ENCODE measurements at regions not wholly inside any gene's neighbourhood (a gene's known extent, or its start where the extent isn't known, plus 50 kb on each side); places are given as distances from the start of the nearest gene placed in this dataset.

DNA sequence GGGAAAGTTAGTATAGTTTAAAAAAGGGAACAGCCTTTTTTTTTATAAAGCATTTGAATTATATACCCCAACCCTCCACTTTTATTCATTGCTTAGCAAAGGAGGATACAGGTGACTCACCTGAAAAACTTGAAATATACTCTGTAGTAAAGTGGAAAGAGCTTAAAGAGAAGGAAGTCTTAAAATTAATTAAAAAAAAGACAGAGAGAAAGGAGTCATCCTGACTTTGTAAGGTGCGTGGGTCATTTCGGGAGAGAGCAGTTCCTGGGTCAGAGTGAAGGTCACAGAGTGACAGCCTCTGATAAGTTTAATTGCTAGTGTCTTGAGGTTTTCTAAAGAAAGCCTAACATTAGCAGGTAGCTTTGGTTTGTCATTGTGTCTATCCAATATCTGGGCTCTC lies 310.3 kb downstream of the KLF5 start:
- no peak for DNase-seq

DNA sequence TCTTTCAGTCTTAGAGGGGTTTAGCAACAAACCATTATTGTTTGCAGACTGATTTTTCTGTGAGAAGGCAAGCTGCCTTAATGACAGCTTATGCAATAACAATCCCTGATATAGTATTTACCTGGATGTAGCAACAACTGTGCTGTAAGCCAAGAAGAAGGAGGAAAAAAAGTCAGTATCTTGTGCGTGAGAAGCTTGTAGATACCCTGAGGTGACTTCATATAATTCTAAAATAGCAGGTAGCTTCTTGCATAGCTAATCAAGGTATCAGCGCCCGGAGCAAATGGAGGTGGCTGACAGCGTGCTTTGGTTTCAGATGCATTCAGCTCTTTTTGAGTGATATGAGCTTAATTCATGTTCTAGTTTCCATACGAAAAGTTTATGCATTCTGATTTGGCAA lies 309.8 kb downstream of the KLF5 start:
- no peak for DNase-seq

DNA sequence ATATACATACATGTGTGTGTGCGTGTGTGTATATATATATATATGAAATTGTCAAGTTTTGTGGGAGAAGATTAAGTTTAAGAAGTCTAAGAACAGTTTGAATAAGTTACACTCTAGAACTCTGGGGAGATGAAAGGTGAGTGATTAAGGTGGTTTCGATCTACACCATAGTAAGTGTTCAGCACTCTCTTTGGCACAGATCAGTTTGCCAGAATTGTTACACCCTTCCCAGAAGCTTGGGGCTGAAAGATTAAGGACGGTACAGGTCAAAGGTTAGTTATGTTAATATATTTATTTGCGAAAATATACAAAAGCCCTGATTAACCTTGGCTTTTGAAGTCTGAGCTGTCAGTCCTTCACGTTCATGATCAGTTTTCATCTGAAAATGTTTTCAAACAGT lies 309.1 kb downstream of the KLF5 start:
- no peak for DNase-seq

DNA sequence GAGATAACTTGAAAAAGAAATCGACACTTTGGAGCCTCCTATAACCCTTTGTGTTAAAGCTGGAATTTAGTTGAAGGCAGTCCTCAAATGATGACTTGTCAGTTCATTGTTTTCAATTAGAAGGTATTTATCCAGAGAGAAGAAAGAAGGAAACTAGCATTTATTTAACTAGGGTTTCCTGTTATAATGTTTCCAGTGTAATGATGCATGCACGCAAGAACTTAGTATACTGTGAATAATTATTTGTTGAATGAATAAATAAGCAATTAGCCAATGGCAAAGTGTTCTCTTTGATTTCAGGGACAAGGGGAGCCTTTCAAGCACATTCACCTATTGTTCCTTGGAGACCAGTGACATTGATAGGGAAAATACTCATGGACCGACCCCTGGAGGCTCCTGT lies 307.4 kb downstream of the KLF5 start:
- DNase-seq = no peak

DNA sequence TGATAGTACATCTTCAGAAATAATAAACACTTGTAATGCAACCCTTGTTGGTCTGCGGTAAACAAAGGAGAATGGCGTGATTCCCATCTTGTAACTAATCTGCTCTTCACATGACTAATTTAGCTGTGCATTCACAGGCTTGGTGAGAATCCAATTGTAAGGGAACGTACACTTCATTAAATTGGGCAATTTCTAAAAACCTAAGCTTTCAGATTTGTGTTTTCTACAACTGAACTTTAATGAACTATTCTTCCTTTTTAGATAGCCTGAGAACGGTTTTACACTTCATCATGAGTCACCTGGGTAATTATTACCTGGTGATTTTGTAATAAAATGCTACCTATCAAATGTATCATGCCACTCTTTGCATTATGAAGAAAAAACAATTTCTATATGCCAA lies 306.9 kb downstream of the KLF5 start:
- DNase-seq = no peak

DNA sequence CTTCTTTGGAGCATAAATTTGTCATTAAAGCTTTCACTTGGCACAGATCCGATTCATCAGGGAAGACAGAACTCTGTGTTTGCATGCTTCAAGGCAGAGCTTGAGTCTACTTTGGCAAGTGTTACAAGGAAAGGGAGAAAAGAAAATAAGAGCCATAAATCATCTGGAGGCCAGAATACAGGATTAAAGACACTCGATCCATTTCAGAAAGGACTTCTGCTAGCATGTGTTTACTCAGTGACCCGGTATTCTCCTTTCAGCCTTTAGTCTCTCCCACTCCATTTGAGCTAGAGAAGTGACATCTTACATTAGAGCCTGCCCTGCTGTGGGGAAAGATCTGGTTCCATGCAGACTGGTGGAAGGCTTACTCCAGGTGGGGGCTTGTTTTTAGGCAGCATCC lies 306.4 kb downstream of the KLF5 start:
- peak; percentile 77 for DNase-seq

DNA sequence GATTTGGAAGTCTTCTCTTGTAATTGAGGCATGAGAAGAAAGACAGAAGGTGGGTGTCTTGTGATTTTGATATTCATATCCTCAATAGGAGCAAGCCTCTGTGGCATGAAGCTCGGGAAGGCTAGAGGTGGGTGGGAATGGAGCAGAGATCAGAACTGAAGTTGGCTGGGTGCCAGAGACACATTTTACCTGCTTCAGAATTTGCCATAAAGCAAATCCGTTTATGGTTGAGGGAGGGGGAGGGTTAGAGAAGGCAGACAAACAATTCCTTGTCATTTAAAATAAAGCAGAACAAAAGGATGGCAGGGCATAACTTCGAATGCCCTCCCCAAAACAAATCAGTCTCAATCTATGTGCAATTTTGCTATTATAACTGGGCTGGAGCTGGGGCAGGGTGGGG lies 305.9 kb downstream of the KLF5 start:
- no peak for DNase-seq

DNA sequence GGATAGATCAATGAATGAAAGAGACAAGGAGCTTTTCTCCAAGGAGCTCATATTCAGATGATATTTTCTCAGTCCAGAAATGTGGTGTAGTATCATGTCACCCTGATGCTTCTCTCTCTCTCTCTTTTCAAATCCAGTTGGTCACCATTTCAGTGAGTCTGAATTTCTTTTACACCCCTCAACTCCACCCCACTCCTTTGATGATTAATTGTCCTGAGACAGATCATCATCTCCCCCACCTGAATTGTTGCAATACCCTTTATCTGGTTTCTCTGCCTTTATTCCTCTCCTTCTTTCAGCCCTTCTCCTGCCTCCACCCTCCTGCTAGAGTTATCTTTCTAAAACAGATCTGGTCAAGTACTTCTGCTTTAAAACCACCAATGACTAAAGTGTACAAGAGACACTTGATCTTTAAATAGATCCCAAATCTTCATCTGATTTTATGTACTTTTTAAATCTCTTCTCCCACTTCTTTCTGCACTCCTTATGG lies 299.8 kb downstream of the KLF5 start:
- no peak for DNase-seq

DNA sequence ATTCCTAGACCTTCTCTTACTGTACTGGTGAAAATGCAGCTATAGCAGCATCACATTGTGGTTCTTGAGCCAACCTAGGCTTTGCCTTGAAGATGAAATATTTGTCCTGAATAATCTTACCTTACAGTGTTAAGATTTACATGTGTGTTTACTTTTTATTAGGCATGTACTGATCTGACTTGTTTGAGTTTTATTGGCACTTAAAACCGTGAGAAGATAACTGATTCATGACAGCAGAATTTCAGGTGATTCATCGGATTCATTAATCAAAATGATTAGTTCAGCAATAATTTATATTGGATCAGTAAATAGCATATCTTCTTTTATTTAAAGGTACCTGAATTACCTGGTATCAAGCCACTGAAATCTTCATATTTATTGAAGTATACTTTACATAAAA lies 296.3 kb downstream of the KLF5 start:
- DNase-seq = no peak

DNA sequence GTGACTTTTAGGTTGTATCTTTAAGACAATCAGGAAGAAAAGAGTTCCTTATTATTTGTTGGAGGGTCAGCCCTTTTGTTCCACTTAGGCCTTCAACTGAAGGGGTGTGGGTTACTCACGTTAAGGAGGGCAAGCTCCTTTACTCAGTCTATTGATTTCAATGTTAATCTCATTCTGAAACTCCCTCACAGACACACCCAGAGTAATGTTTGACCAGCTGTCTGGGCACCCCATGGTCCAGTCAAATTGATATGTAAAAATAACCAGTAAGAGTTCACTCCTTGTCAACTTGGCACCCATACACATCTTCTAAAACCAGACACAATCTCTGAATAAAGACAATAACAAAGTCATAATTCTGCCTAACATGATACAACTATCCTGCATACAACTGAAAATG lies 292.9 kb downstream of the KLF5 start:
- no peak for DNase-seq

DNA sequence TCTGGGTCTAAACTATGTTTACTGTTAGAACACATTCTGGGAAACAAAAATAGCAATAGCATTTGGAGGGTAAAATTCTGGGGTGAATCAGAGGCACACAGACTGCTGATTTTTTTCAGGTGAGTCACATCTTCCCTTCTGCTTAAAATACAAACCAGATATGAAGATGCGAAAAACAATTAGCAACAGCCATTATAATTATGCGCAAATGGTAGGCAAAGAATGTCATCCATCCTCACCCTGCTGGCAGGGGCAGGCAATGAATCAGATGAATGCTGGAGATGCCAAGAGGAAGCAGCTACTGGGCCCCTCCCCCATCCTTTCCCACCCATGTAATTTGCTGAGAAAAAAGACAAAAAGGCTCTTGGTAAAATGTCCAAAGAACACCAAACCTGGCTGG lies 282.9 kb downstream of the KLF5 start:
- DNase-seq = no peak

DNA sequence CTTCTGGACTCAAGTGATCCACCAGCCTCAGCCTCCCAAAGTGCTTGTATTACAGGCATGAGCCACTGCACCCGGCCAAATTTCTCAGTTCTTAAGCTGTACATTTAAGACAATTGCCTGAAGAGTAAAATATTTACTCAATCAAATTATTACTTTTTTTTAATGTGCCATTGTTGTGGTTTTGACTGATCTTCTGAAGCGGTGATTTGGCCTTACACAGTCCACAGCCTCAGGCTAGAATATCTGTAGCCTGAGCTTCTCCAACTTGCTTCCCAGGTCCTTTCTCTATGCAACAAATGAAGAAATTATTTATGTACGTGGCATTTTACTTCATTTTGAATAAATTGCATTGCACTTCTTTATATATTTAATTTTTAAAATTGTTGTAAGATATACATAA lies 281.3 kb downstream of the KLF5 start:
- no peak for DNase-seq

DNA sequence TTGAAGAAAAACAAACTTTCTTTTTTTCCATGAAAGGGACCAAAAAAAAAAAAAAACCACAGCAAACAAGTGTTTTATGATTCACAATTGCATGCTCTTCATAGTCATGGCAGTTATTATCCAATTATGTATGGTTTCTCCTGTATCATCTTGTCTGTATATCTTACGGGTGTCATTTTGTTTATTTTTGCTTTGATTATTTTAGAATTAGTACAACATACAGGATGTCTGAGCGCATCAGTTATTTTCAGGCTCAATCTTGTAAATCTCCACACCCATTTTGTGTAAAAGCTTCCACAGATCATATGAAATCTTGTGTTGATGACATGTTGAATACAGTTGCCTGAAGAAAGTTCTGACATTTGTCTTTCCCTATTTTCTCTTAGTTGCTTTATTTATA lies 280.3 kb downstream of the KLF5 start:
- no peak for DNase-seq

DNA sequence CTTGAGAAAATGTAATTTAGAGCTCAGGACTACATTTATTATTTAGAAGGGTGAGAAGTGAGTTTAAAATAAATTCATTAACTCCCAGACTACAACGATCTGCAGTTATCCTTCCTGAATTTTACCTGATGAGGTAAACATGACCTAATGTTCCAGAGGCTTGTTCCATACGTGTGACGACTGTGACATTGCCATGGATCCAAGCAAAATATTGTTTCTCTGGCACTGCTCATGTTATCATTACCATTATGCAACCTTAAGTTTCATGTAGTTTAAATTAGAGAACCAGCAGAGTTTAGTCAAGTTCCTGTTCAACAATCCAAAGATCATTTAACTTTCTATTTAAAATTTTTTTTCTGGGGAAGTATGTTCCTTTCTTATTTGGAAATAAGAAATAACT lies 279.6 kb downstream of the KLF5 start:
- no peak for DNase-seq

DNA sequence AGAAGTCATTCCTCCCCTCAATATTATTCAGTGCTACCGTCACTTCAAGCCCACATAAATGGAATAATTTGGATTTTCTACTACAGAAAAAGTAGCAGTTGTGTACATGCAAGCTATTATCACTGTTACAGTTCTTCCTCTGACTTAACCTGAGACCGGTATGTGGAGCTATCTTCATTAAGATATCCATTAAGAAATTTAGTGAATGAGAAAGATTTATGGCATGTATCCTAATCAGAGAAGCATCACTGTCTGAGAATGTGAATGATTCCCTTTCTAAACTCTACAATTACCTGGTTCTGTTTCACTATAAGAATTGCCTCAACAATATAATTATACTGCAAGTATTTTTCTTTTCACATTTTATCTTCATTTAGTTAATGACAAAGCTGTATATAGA lies 278.7 kb downstream of the KLF5 start:
- DNase-seq = no peak

DNA sequence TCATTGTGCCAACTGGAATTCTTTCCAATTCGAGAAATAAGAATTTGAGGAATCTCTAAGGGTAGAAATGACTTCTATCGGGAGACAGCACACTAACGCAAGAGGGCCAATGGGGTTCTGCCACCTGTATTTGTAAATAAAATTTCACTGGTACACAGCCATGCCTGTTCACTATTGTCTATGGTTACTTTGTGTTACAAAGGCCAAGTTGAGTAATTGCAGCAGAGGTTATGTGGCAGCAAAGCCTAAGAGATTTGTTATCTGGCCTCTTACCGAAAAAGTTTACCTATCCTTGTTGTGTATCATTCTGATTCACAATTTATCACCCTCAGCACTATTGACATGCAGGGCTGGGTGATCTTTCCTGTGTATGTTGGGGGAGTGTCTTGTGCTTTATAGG lies 278.0 kb downstream of the KLF5 start:
- no peak for DNase-seq

DNA sequence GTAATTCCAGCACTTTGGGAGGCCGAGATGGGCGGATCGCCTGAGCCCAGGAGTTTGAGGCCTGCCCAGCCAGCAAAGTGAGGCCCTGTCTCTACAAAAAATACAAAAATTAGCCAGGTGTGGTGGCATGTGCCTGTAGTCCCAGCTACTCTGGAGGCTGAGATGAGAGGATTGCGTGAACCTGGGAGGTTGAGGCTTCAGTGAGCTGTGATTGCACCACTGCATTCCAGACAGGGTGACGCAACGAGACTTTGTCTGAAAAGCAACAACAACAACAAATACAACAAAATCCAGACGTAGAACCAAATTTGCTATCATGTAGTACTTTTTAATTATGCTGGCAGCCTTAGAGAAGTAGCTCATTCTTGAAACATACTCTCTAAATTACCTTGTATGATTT lies 277.1 kb downstream of the KLF5 start:
- no peak for DNase-seq

DNA sequence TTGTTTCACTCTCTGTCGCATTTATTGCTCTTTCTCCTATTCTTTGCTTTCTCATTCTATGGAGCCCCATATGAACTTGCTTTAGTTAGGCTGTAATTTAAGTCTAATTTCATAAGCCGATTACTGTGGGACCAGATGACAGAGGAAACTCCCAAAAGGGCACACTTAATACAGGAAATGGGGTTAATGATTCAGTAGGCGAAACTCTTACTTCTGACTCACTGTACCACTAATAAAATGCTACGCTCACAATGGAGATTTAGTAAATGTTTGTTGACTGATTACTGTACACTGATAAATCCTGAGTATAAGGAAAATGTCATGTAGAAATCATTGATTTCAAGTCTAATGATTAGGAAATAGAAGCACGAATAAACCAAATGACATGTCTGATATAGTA lies 276.4 kb downstream of the KLF5 start:
- DNase-seq = no peak

DNA sequence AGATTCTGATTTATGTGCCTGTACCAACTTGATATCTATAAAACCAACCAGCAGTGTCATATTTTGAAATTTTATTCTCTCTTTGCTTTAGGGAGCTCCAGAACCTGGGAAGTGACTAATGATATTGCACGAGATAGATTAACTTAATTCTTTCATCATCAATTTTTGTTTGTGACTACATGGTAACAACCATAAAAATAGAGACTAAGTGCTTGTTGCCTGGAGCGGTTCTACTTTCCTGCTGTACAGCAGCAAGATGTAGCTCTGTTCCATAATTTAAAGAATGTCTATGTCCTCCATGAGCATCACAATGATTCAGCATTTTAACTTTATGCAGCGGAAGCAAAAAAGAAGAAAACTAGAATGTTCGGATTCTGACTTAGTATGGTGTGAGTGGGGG lies 275.6 kb downstream of the KLF5 start:
- DNase-seq = no peak

DNA sequence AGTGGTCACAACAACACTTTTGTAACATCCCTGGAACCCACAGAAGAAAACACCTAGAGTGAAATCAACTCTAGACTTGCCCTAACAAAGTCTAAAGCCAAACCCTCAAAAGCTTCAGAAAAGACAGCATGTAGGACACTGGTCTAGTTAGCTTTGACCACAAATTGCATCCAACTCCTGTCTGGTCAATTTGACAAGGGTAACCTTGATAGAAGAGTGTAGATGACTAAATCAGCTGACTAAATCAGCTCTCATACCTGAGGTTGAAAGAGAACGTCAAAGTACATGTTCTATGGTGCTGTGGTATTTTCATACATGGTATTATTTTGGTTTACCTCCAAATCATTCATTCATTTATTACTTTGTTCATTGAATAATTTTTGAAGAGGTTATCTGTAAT lies 272.8 kb downstream of the KLF5 start:
- DNase-seq = no peak

DNA sequence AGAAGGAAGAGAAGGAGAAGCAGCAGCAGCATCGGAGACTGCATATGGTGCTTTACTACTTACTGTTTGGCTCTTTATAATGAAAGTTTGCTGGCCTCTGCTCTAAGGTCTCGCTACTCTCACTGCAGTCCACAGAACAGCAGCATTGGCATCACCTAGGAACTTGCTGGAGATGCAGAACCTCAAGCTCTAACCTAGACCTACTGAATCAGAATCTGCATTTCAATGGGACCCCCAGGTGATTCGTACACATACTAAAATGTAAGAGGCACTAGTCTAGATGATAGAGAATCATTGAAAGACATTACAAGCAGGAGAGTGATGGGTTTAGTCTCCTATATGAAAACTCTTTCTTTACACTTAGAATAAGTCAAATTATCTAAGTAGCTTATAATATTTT lies 270.6 kb downstream of the KLF5 start:
- no peak for DNase-seq

DNA sequence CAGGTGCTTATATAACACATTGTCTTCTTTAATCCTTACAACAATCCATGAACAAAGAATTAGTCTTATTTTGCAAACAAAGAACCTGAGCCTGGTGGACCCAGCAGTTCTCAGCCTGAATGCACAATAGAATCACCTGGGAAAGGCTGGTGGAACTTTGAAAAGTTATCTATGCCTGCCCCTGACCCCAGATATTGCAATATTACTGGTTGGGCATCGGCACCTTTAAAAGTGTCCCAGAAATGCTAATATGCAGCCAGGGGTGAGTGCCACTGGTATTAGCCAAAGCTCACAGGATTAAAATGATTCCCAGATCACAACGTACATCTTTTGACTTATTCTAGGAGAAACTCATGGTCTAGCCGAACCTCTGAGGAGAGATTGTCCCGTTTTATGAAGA lies 268.8 kb downstream of the KLF5 start:
- no peak for DNase-seq

DNA sequence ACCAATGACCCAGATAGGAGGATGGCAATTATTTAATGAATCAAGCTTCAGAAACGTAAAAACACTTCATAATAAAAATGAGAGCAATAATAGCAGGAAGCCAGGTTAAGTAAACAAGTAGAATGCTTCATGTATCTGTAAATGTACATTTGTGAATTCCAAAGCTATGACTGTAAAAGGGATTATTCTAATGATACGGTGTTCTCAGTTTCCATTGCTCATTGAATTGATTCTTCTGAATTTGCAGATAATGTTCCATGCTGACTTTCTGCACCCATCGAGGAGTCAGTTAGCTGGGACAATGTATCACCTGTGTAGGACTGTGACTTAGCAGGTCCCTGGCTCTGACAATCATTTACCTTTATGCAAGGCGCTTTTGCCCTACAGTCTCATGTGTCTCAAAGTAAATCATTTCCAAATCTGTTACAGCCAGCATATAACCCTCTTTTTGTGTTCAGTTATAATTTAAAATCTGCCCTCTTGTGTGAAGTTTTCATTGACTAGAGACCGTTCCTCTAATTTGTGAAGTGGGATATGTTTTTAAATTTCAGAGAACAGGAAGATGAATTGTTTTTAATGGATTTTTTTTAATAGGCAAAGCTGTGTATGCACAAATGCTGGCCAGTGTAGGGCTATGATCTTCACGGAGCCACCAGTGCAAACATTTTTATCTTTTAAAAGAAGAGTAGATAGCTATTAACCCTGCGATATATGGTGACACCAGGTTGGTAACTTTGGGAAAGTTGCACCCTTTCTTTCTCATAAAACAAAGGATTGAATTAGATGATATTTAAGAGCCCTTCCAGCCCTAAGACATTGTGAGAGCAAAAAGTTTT lies 267.1 kb downstream of the KLF5 start:
- DNase-seq = no peak

DNA sequence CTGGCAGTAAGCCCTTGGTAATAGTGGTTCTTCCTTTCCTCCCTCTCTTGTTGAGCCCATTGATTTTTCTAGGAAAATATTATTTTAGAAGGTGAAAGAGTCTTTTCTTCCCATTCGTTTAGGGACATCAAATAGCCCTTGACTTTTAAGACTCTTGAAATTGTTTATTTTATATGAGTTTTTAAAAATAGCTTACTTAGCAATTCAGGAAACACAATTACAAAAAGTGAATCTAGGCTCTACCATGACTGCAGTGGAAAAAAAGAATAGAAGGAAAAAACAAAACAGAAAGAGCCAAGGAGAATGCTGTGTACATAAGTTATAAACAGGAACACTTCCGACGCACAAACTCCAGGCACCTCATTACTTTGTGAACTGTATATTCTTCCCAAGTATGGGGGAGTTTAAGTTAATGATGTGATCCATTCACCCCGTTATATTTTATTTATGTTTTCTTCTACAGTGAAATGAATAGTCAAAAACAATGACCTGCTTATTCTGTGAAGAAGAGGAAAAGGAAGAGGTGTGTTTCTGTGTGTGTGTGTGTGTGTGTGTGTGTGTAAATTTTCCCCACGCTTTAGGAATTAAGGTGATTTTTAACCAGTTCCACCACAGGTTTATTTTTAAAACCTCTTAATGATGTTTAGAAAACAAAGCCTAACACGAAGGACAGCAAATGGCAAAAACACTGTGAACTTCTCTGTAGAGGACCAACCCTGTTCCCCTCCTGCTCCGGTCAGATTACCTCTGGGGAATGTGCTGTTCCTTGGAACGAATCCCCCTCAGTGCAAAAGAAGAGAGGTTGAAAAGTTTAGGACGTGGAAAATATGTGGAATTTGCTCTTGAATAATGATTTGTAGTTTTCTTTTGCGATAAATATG lies 266.3 kb downstream of the KLF5 start:
- DNase-seq = no peak

All from DMS79 (cell line).